NCI-H345 treated with DMSO at 0.1 percent for 48 hours (cell line): ENCODE measurements at regions not wholly inside any gene's neighbourhood (a gene's known extent, or its start where the extent isn't known, plus 50 kb on each side); places are given as distances from the start of the nearest gene placed in this dataset.
"Not testable (repeated sequence)": the region's sequence is repeated elsewhere in the genome, so short reads cannot be mapped to it uniquely, and the experiment has no call there.

Source experiments
- DNase-seq: peaks from one replicate; lab custom pipeline; 2025; ENCODE audit not compliant: unreplicated experiment; lab: John Stamatoyannopoulos, UW

DNA sequence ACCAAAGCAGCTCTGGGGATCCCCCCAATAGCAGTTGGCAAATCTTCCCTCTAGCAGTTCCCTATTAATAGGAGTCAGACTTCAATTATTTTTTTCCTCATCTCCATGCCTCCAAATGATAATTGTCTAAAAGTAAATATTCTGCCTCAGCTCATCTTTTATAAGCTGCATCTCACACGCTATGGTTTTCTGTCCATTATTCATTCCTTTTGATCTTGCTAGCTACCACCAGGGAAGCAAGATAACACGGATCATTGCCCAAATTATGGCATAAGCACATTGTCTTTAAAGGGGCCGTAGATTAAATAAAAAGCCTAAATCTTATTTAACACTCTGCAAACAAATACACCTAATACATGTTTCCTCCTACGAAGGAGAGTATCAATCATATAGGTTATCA, 670.8 kb upstream of the FLRT2 start:
- DNase-seq = no peak

GRCh38 chr14:84864548-84865271, 665.2 kb upstream of the FLRT2 start:
- DNase-seq = no peak

GRCh38 chr14:84871734-84872133, 658.2 kb upstream of the FLRT2 start:
- no peak for DNase-seq

GRCh38 chr14:84874436-84874835, 655.5 kb upstream of the FLRT2 start:
- peak; percentile 53 for DNase-seq

GRCh38 chr14:84877061-84877460, 652.9 kb upstream of the FLRT2 start:
- no peak for DNase-seq

- no peak for DNase-seq
Observed at GRCh38 chr14:84882830-84883229, 647.1 kb upstream of the FLRT2 start.

DNA sequence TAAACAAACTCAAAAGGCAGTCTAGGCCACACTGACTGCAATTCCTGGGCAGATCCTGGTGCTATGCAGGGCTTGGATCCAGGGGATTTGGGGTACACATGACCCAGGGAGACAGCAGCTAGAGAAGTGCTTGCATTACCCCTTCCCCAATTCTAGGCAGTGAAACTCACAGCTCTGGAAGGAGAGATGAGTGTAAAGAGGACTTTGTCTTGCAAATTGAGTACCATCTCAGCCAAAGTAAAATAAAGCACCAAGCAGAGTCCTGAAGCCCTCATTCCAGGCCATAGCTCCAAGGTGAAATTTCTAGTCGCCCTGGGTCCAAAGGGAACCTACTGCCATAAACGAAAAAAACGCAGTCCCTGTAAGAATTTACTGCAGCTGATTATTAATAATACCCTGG, 644.9 kb upstream of the FLRT2 start:
- DNase-seq = no peak

DNA sequence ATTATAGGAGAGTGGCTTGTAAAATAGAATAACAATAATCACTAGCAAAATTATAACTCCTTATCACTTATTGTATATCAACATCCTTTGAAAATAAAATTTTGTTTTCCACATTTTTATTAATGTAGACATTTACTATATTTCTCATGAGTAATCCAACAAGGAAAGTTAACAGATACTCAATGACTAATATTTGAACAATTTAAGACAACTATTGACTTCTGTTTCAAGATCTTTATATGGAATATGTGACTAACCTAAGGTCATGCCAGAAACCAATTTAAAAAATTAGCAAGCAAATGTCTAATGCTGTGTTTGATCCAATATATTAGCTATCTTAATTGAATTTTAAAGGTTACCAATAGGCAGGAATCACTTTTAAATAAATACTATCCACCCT, 638.5 kb upstream of the FLRT2 start:
- no peak for DNase-seq

- peak; percentile 29 for DNase-seq
Observed at GRCh38 chr14:84894254-84894653, 635.7 kb upstream of the FLRT2 start.

DNA sequence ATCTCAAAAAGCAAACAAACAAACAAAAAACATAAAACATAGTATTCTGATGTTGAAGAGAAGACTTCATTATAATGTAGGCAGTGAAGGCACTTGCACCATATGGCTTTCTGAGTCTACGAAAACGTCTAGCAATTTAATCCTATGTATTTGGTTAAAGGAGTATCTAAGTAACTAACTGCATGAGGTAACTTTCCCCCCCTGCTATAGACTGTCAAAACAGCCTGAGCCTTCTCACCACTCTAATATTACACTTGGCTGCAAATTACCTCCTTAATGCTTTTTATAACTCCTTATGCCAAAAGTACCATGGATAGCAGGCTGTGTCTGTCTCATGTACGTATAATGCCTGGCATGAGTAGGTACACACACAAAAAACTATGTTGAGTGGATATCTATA, 607.6 kb upstream of the FLRT2 start:
- no peak for DNase-seq

- no peak for DNase-seq
Observed at GRCh38 chr14:84926656-84927055, 603.3 kb upstream of the FLRT2 start.

DNA sequence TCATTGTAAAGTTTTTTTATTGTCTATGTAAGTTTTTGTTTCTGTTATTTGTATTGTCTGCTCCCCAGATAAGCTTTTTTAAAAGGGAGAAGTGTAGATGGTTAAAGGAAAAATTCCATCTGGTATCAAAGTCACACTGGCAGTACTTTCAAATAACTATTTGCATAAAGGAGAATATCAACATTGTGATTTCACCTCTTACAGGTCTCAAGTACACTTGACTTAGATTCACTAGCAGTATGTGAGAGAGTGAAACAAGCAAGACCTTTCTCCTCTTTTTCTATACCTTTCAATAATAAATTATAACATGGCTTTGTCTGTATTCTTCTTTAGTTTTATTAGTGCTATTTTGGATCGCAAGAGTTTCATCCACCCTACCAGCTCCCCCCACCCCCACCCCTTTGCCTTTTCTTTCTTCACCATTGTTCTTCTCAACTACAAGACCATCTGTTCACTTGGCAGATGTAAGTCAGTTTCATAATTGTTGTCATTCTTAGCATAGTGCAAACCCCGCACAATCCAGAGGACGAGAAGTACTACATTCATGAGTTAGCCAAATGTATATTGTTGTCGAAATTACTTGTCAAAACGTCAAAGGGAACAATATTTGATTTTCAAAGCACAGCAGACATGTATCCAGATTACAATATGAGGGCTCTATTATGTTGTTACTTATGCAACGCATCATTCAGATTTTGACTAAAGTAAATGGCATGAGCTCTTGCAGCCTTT, 602.7 kb upstream of the FLRT2 start:
- DNase-seq = peak; percentile 81

GRCh38 chr14:84929086-84929485, 600.9 kb upstream of the FLRT2 start:
- no peak for DNase-seq

GRCh38 chr14:84929834-84930233, 600.1 kb upstream of the FLRT2 start:
- DNase-seq = no peak

GRCh38 chr14:84937016-84937415, 592.9 kb upstream of the FLRT2 start:
- no peak for DNase-seq

DNA sequence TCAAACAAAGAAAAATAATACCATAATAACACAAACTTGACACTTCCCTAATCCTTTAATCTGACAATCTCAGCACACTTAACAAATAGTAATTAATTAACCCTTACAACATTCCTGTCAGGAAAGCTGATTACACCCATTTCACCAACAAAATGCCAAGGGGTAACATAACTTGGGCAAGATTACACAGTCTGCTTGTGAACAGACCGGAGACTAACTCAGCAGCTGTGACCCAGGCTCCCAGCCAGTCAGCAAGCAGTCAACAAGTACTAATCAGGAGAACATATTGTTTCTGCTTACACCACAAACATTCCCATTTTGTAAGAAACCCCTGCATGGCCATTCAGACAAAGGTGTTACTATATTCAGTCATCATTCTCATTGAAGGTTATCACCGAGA, 592.5 kb upstream of the FLRT2 start:
- DNase-seq = no peak

GRCh38 chr14:84944901-84945300, 585.0 kb upstream of the FLRT2 start:
- not testable (repeated sequence) for DNase-seq

DNA sequence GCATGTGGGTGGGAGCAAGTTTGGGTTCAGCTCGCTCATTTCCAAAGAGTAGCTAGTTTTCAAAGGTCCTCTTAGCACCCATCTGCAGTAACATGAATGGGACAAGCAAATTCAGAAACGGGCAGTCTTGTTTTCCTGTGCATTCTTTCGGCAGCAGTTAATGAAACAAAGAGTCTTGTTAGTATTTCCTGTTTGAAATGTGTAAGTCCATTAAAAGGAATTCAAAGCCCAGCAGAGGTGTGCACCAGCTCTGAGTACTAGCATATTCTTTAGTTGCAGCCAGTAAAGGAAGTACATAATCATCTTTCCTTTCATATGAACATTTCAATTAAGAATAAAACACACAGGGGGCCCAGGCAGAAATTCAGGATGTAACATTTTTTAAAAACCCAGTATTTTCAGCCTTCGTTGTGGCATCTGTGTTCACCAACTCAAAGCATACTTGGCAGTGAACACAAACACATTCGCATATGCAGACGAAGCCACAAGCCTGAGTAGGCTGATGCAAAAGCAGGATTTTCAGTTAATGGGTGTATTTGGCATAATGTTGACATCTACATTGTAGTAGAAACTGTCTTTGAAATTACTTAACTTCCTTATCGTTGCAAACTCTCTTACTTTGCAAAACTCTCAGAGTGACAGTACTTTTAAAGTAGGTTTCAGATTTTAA, 570.0 kb upstream of the FLRT2 start:
- DNase-seq = no peak

- peak; percentile 44 for DNase-seq
Observed at GRCh38 chr14:84961637-84962036, 568.3 kb upstream of the FLRT2 start.

DNA sequence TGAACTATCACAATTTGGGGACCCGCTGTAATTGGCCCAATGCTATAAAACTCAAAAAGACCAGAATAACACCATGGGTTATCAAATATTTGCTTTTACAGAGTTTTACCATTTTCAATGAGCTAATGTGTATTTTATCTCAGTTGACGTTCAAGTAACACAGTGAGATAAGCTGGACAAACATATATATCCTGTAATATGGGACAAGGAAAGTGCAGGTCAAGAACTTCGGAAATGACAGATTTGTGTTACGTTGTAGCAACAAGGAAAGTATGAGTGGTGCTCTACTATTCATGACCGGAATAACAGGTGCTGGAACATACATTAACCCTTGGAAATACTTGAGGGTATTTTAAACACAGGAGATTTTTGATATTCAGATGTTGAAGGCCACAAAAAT, 566.4 kb upstream of the FLRT2 start:
- no peak for DNase-seq

GRCh38 chr14:84965279-84965678, 564.7 kb upstream of the FLRT2 start:
- DNase-seq = no peak

DNA sequence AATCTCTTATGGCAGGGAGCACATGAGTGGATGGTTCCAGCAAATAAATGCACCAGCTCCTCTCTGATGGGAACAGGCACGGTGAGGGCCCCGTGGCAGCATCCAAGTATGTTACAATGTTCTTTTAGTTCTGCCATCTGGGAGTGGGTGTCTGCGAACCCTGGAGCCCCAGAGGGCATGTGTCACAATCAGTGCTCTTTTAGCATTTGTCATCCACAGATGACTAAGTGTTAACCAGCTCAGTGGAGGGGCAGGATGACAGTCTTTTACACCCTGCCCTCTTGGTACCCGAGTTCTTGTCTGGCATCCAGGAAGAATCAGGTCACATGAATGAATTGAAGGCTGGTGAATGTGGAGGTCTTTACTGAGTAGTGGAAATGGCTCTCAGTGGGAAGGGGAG, 560.4 kb upstream of the FLRT2 start:
- no peak for DNase-seq
